Activated T-cell treated with anti-CD3 and anti-CD28 coated beads, Interleukin-2, amount 50 U/mL, for 1 hour (primary cell): ENCODE measurements at regions not wholly inside any gene's neighbourhood (a gene's known extent, or its start where the extent isn't known, plus 50 kb on each side); places are given as distances from the start of the nearest gene placed in this dataset.

ENCODE experiments used
- DNase-seq: peaks from one replicate; pipeline ENCODE4 v3.0.0-alpha.2; 2020

DNA sequence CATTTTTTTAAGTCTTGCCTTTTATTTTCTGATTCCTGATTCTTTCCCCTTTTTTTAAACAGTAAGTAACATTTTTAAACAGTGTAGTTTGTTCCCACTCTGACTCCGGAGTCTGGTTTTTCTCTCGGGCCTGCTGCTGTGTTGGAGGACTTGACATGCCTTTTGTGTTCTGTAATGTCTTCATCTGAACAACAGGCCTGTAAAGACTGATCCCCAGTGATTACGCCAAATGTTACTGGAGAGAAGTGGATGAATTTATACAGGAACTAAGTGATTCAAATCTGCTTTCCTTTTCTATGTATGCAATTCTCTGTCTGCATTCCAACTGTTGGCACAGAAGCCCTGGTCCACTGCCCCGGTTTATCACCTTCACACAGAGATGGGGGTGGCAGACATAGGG, 54.3 kb upstream of the RMDN2 start:
- DNase-seq = no peak

- no peak for DNase-seq
Measured at GRCh38 chr2:37871456-37872191, 53.5 kb upstream of the RMDN2 start.

DNA sequence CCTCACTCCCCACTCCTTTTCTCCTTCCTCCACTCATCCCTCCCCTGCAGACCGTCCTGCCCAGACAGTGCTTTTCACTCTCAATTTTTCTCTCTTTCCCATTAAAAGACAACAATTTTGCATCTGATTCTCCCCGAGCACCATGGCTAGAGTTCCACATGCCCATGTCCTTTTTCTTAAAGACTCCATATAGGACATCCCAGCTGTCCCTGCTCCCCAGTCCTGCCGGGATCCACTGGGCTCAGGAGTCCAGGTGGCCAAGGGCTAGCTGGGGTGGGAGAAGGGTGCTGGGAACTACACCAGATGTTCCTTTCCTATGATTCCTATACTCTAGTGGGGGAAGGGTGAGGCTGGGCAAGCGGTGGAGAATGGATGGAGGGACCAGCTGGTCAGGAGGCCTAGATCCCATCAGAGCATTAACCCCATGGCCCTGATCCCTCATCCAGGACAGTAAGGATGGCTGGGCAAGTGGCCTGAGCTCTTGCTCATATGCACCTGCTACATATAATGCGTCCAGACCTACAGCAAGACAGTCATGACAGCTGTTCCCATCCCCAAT, 52.8 kb upstream of the RMDN2 start:
- no peak for DNase-seq

GRCh38 chr2:37873229-37873628, 51.9 kb upstream of the RMDN2 start:
- DNase-seq = no peak

GRCh38 chr2:37873749-37874330, 51.2 kb upstream of the RMDN2 start:
- no peak for DNase-seq

GRCh38 chr2:37874470-37874869, 50.6 kb upstream of the RMDN2 start:
- DNase-seq = no peak
